Kidney (tissue), 13 donors: ENCODE measurements at regions not wholly inside any gene's neighbourhood (a gene's known extent, or its start where the extent isn't known, plus 50 kb on each side); places are given as distances from the start of the nearest gene placed in this dataset.

Experiments used
- DNase-seq, 5 donors: peaks; one replicate each; pipeline ENCODE4 v3.0.0-alpha.2; 2013 to 2020
- FAIRE-seq: peaks from 2 replicates; lab custom pipeline; 2012; peaks lifted over from hg19 to GRCh38; lab: Jason Lieb, UNC
- H3K27ac ChIP-seq, 2 donors: one replicate each; pipeline ENCODE4 v1.7.0; 2013; ENCODE audit warnings: low read depth in 2 of 2, low read length in 2 of 2, inconsistent platforms in 1 of 2
- H3K27me3 ChIP-seq: one replicate; pipeline ENCODE4 v1.7.1; 2013; ENCODE audit warnings: low read length, inconsistent platforms; ENCODE audit not compliant: control insufficient read depth, insufficient read depth
- H3K36me3 ChIP-seq, 3 donors: one replicate each; pipeline versions ENCODE4 v1.7.0 to v1.7.1; 2013; ENCODE audit warnings: low read length in 3 of 3, control low read depth in 1 of 3, inconsistent platforms in 1 of 3; ENCODE audit not compliant: insufficient read depth in 3 of 3, control insufficient read depth in 2 of 3
- H3K4me1 ChIP-seq, 3 donors: one replicate each; pipeline versions ENCODE4 v1.7.0 to v1.7.1; 2013; ENCODE audit warnings: low read length in 3 of 3, inconsistent platforms in 1 of 3, low read depth in 1 of 3; ENCODE audit not compliant: control insufficient read depth in 2 of 3, insufficient read depth in 2 of 3
- H3K4me3 ChIP-seq, 3 donors: one replicate each; pipeline versions ENCODE4 v1.7.0 to v1.8.1; 2013; ENCODE audit warnings: low read length in 3 of 3, control low read depth in 1 of 3, inconsistent platforms in 1 of 3
- H3K9ac ChIP-seq, 3 donors: one replicate each; pipeline versions ENCODE4 v1.7.0 to v1.7.1; 2013; ENCODE audit warnings: low read length in 3 of 3, control low read depth in 1 of 3, inconsistent platforms in 1 of 3
- H3K9me3 ChIP-seq, 3 donors: one replicate each; pipeline versions ENCODE4 v1.7.0 to v1.7.1; 2013; ENCODE audit warnings: low read length in 3 of 3, control low read depth in 1 of 3, inconsistent platforms in 1 of 3; ENCODE audit not compliant: control insufficient read depth in 2 of 3, insufficient read depth in 1 of 3
- CTCF ChIP-seq: IDR thresholded peaks from 3 replicates; pipeline ENCODE4 v1.5.1; 2012; ENCODE audit warnings: mild to moderate bottlenecking, moderate library complexity, borderline replicate concordance; ENCODE audit not compliant: insufficient read depth; ENCODE audit errors: extremely low read depth
- intact Hi-C: fragments of 100-400 bp; cut with DNase I; formaldehyde crosslinking; loops from one replicate; pipeline ENCODE4 v1.11.1; 2022
- donor health status: control.
- donor health status: control.
- donor health status: control.
- donor health status: control.
- donor health status: control.
- donor health status: DM: yes; HTN: yes; CAD: no.
- donor health status: Normal renal cell carcinoma (clear cell type).

GRCh38 chr2:173773076-173773475 is 192.1 kb downstream of the SP3 start:
- no peaks in the 10 kb centered on the region for H3K36me3 ChIP-seq
- H3K9ac ChIP-seq, result no peak overlapping the region
- H3K9me3 ChIP-seq, result no peaks in the 10 kb centered on the region
- intact Hi-C loops, result no loop called here
- H3K4me1 ChIP-seq, result no peaks in the 10 kb centered on the region
- FAIRE-seq (no peak), DNase-seq (no peak)
- TF ChIP-seq CTCF, result no peak
- no peak overlapping the region for H3K4me3 ChIP-seq
- H3K27me3 ChIP-seq, result no peaks in the 10 kb centered on the region
- H3K27ac ChIP-seq, result no peak overlapping the region

GRCh38 chr2:173775440-173775839 is 189.7 kb downstream of the SP3 start:
- no peaks in the 10 kb centered on the region for H3K36me3 ChIP-seq
- no peak overlapping the region for H3K9ac ChIP-seq
- H3K4me1 ChIP-seq, result no peaks in the 10 kb centered on the region
- no peaks in the 10 kb centered on the region for H3K27me3 ChIP-seq
- TF ChIP-seq CTCF, result no peak
- no peak overlapping the region for H3K27ac ChIP-seq
- intact Hi-C loops, result no loop called here
- DNase-seq (no peak), FAIRE-seq (no peak)
- no peak overlapping the region for H3K4me3 ChIP-seq
- H3K9me3 ChIP-seq, result peaks cover 0 to 2% (median 0%) of the 10 kb centered on the region in 3 donors

GRCh38 chr2:173782681-173783080 is 182.5 kb downstream of the SP3 start:
- no peaks in the 10 kb centered on the region for H3K27me3 ChIP-seq
- no peaks in the 10 kb centered on the region for H3K4me1 ChIP-seq
- FAIRE-seq (no peak), DNase-seq (no peak)
- no peak overlapping the region for H3K4me3 ChIP-seq
- no peaks in the 10 kb centered on the region for H3K36me3 ChIP-seq
- H3K9ac ChIP-seq, result no peak overlapping the region
- H3K9me3 ChIP-seq, result peaks cover 0 to 6% (median 0%) of the 10 kb centered on the region in 3 donors
- H3K27ac ChIP-seq, result no peak overlapping the region
- TF ChIP-seq CTCF, result no peak
- intact Hi-C loops, result no loop called here

GRCh38 chr2:173783382-173783781 is 181.8 kb downstream of the SP3 start:
- Histone ChIP-seq H3K27me3 (no peaks in the 10 kb centered on the region), H3K9me3 (peaks cover 0 to 6% (median 0%) of the 10 kb centered on the region in 3 donors), H3K4me3 (no peak overlapping the region), H3K4me1 (no peaks in the 10 kb centered on the region), H3K9ac (no peak overlapping the region), H3K36me3 (no peaks in the 10 kb centered on the region), H3K27ac (no peak overlapping the region)
- DNase-seq (peak in 1 of 5 donors; percentile 30), FAIRE-seq (no peak)
- TF ChIP-seq CTCF, result no peak
- intact Hi-C loops, result no loop called here
